Type B pancreatic cell (in vitro differentiated cells): ENCODE measurements at regions not wholly inside any gene's neighbourhood (a gene's known extent, or its start where the extent isn't known, plus 50 kb on each side); places are given as distances from the start of the nearest gene placed in this dataset.

Experiments
- DNase-seq: peaks from one replicate; pipeline ENCODE4 v3.0.0; 2021; ENCODE audit warnings: mixed read lengths; ENCODE audit not compliant: unreplicated experiment; ENCODE audit errors: extremely low spot score
- H3K27ac Mint-ChIP-seq: 2 replicates; pipeline ENCODE4 v1.8.0; 2021; ENCODE audit warnings: mild to moderate bottlenecking, mixed read lengths
- H3K27me3 Mint-ChIP-seq: 2 replicates; pipeline ENCODE4 v1.8.0; 2021; ENCODE audit warnings: mixed read lengths
- H3K36me3 Mint-ChIP-seq: 2 replicates; pipeline ENCODE4 v1.8.0; 2021; ENCODE audit warnings: mixed read lengths
- H3K4me1 Mint-ChIP-seq: one replicate; pipeline ENCODE4 v1.8.0; 2021; ENCODE audit warnings: mixed read lengths; ENCODE audit not compliant: unreplicated experiment
- H3K4me3 Mint-ChIP-seq: 2 replicates; pipeline ENCODE4 v1.8.0; 2021; ENCODE audit warnings: mild to moderate bottlenecking, mixed read lengths
- H3K9me3 Mint-ChIP-seq: 2 replicates; pipeline ENCODE4 v1.8.0; 2021; ENCODE audit warnings: mixed read lengths
- CTCF ChIP-seq: fragments of 200-600 bp; sonication (generic); conservative IDR thresholded peaks from 2 replicates; pipeline ENCODE4 v1.5.0; 2021; ENCODE audit warnings: antibody characterized with exemption, mild to moderate bottlenecking

- no peaks in the 10 kb centered on the region for H3K36me3 Mint-ChIP-seq
- H3K9me3 Mint-ChIP-seq: no peaks in the 10 kb centered on the region
- no peak for TF ChIP-seq CTCF
- H3K27ac Mint-ChIP-seq: no peak overlapping the region
- H3K4me3 Mint-ChIP-seq: no peak overlapping the region
- no peak for DNase-seq
- peaks cover 15% of the 10 kb centered on the region for H3K27me3 Mint-ChIP-seq
- no peaks in the 10 kb centered on the region for H3K4me1 Mint-ChIP-seq
Measured at GRCh38 chr1:4506591-4506990, 147.8 kb upstream of the AJAP1 start.

- no peak for TF ChIP-seq CTCF
- Mint-ChIP-seq H3K9me3 (no peaks in the 10 kb centered on the region), H3K27ac (no peak overlapping the region), H3K27me3 (peaks cover 10% of the 10 kb centered on the region), H3K4me1 (peaks cover 9% of the 10 kb centered on the region), H3K4me3 (no peak overlapping the region), H3K36me3 (no peaks in the 10 kb centered on the region)
- no peak for DNase-seq
Measured at GRCh38 chr1:4509206-4509605, 145.2 kb upstream of the AJAP1 start.

- Mint-ChIP-seq H3K27ac (no peak overlapping the region), H3K36me3 (no peaks in the 10 kb centered on the region), H3K9me3 (no peaks in the 10 kb centered on the region), H3K4me1 (peaks cover 9% of the 10 kb centered on the region), H3K27me3 (peaks cover 6% of the 10 kb centered on the region), H3K4me3 (no peak overlapping the region)
- TF ChIP-seq CTCF: no peak
- no peak for DNase-seq
Measured at GRCh38 chr1:4510276-4510691, 144.1 kb upstream of the AJAP1 start.

GRCh38 chr1:4511374-4511773 lies 143.0 kb upstream of the AJAP1 start:
- no peaks in the 10 kb centered on the region for H3K9me3 Mint-ChIP-seq
- no peaks in the 10 kb centered on the region for H3K36me3 Mint-ChIP-seq
- peaks cover 9% of the 10 kb centered on the region for H3K4me1 Mint-ChIP-seq
- peaks cover 5% of the 10 kb centered on the region for H3K27me3 Mint-ChIP-seq
- H3K4me3 Mint-ChIP-seq: no peak overlapping the region
- no peak overlapping the region for H3K27ac Mint-ChIP-seq
- no peak for TF ChIP-seq CTCF
- DNase-seq: no peak

- Mint-ChIP-seq H3K9me3 (no peaks in the 10 kb centered on the region), H3K27ac (no peak overlapping the region), H3K4me3 (no peak overlapping the region), H3K4me1 (peaks cover 16% of the 10 kb centered on the region), H3K36me3 (no peaks in the 10 kb centered on the region), H3K27me3 (peaks cover 8% of the 10 kb centered on the region)
- no peak for TF ChIP-seq CTCF
- no peak for DNase-seq
Measured at GRCh38 chr1:4512636-4513035, 141.8 kb upstream of the AJAP1 start.

- Mint-ChIP-seq H3K27me3 (peaks cover 18% of the 10 kb centered on the region), H3K9me3 (no peaks in the 10 kb centered on the region), H3K36me3 (no peaks in the 10 kb centered on the region), H3K4me3 (no peak overlapping the region), H3K27ac (no peak overlapping the region), H3K4me1 (peaks cover 21% of the 10 kb centered on the region)
- DNase-seq: no peak
- no peak for TF ChIP-seq CTCF
Measured at GRCh38 chr1:4513685-4514084, 140.7 kb upstream of the AJAP1 start.
